CD4-positive, alpha-beta T cell treated with Interleukin-15 for 1 hour (primary cell): ENCODE measurements at regions not wholly inside any gene's neighbourhood (a gene's known extent, or its start where the extent isn't known, plus 50 kb on each side); places are given as distances from the start of the nearest gene placed in this dataset.

Experiments used
- DNase-seq: peaks from one replicate; pipeline ENCODE4 v3.0.0-alpha.2; 2020

GRCh38 chr3:194977356-194977755, 291.7 kb downstream of the FAM43A start:
- no peak for DNase-seq

- no peak for DNase-seq
These were observed 291.8 kb downstream of the XXYLT1 start for GRCh38 chr3:194979173-194979572.

- DNase-seq: no peak
These were observed 288.5 kb downstream of the XXYLT1 start for GRCh38 chr3:194982472-194982871.

GRCh38 chr3:194983121-194983520, 287.8 kb downstream of the XXYLT1 start:
- no peak for DNase-seq

GRCh38 chr3:194983620-194984019, 287.3 kb downstream of the XXYLT1 start:
- DNase-seq: no peak

GRCh38 chr3:194984066-194984465, 286.9 kb downstream of the XXYLT1 start:
- no peak for DNase-seq

GRCh38 chr3:194984622-194985021, 286.3 kb downstream of the XXYLT1 start:
- DNase-seq: no peak

GRCh38 chr3:194985031-194985578, 285.9 kb downstream of the XXYLT1 start:
- no peak for DNase-seq

- DNase-seq: peak; percentile 26
These were observed 284.5 kb downstream of the XXYLT1 start for GRCh38 chr3:194986208-194987043.

GRCh38 chr3:194987571-194988494, 283.1 kb downstream of the XXYLT1 start:
- no peak for DNase-seq

- DNase-seq: no peak
These were observed 282.3 kb downstream of the XXYLT1 start for GRCh38 chr3:194988495-194989165.

- DNase-seq: no peak
These were observed 281.7 kb downstream of the XXYLT1 start for GRCh38 chr3:194989241-194989640.

- DNase-seq: no peak
These were observed 280.3 kb downstream of the XXYLT1 start for GRCh38 chr3:194990454-194991337.

GRCh38 chr3:194991338-194991654, 279.7 kb downstream of the XXYLT1 start:
- DNase-seq: no peak

GRCh38 chr3:194993896-194994295, 277.1 kb downstream of the XXYLT1 start:
- no peak for DNase-seq

- DNase-seq: no peak
These were observed 276.4 kb downstream of the XXYLT1 start for GRCh38 chr3:194994551-194994981.

GRCh38 chr3:194995334-194995733, 275.6 kb downstream of the XXYLT1 start:
- DNase-seq: no peak

GRCh38 chr3:194995922-194996321, 275.0 kb downstream of the XXYLT1 start:
- no peak for DNase-seq

- no peak for DNase-seq
These were observed 274.2 kb downstream of the XXYLT1 start for GRCh38 chr3:194996746-194997145.

- no peak for DNase-seq
These were observed 272.5 kb downstream of the XXYLT1 start for GRCh38 chr3:194998417-194998816.

- no peak for DNase-seq
These were observed 272.0 kb downstream of the XXYLT1 start for GRCh38 chr3:194998948-194999347.

- DNase-seq: no peak
These were observed 271.5 kb downstream of the XXYLT1 start for GRCh38 chr3:194999491-194999890.
